ENCODE measurements at regions not wholly inside any gene's neighbourhood (a gene's known extent, or its start where the extent isn't known, plus 50 kb on each side); places are given as distances from the start of the nearest gene placed in this dataset.

DNA sequence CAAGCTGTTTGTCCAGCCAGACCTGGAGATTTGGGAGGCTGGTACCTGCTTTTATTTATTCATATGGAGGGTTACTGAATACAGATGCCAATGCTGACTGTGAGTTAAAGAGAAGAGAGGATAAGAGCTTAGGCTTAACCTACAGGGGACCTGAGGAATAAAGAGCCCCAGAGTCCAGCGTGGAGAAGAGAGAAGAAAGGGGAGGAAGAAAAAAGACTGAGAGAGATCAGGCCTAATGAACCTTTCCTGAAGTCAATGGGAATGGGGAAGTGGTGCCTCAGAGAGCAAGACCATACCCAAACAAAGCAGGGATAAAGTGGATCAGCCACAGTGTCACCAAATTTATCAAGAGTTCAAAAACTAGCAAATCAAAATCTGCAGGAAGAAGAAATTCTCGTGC, 348.6 kb upstream of the KCNH7 start:
- TF ChIP-seq CTCF (IDR thresholded peaks at IDR 0.05; ENCODE audit: low read depth, low read length) (no peak), EZH2phosphoT487 (IDR thresholded peaks at IDR 0.05; ENCODE audit: low read depth) (no peak)

Measured in OCI-LY3 (cell line).